ENCODE measurements at regions not wholly inside any gene's neighbourhood (a gene's known extent, or its start where the extent isn't known, plus 50 kb on each side); places are given as distances from the start of the nearest gene placed in this dataset.

DNA sequence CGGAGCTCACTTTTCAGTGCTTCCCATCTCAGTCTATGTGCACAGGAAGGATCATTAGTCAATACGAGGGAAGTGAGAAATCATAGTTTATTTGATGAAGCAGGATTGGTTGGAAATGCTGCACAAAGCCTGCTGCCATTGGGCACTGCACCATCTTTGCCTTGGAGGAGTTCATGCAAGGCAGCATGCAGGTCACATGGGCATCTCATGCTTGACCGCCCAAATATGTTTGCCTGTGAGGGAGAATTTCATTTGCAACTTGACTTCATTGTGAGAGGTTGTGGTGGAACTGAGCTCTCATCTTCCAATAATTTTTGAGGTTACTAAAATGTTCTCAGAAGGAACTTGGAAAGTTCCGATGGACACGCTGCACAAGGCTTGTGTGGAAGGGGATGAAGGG is 83.9 kb upstream of the SYNDIG1 start:
- ChIA-PET POLR2A (no interaction called here), CTCF (no interaction called here)
- H3K4me1 Mint-ChIP-seq: peaks cover 12% of the 10 kb centered on the region
- H3K4me3 Mint-ChIP-seq: no peak overlapping the region
- ATAC-seq (ENCODE audit: low read depth) (no peak), DNase-seq (no peak)
- peaks cover 4% of the 10 kb centered on the region for H3K27me3 Mint-ChIP-seq
- TF ChIP-seq, protein P1, sequence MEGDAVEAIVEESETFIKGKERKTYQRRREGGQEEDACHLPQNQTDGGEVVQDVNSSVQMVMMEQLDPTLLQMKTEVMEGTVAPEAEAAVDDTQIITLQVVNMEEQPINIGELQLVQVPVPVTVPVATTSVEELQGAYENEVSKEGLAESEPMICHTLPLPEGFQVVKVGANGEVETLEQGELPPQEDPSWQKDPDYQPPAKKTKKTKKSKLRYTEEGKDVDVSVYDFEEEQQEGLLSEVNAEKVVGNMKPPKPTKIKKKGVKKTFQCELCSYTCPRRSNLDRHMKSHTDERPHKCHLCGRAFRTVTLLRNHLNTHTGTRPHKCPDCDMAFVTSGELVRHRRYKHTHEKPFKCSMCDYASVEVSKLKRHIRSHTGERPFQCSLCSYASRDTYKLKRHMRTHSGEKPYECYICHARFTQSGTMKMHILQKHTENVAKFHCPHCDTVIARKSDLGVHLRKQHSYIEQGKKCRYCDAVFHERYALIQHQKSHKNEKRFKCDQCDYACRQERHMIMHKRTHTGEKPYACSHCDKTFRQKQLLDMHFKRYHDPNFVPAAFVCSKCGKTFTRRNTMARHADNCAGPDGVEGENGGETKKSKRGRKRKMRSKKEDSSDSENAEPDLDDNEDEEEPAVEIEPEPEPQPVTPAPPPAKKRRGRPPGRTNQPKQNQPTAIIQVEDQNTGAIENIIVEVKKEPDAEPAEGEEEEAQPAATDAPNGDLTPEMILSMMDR (IDR thresholded peaks at IDR 0.05): no peak
- intact Hi-C loops (cut with micrococcal nuclease): no loop called here
- no peaks in the 10 kb centered on the region for H3K36me3 Mint-ChIP-seq (ENCODE audit: low read depth)
- no peaks in the 10 kb centered on the region for H3K9me3 Mint-ChIP-seq
- no peak overlapping the region for H3K27ac Mint-ChIP-seq

DNA sequence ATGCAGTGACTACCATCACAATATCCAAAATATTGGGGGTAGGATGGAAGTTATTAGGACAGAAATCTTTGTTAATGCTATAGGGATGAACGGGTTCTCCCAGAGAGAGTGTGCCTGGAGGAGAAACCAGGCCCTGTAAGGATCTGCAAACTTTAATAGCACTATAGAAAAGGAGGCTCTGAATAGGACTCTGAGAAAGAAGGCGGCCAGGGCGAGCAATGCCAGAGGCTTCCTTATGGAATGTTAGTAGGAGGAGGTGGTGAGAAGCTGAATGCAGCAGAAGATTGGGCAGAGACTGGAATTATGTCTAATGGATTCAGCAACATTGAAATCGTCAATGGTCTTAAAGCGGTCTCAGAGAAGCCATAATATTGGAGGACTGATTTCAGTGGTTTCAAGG is 84.6 kb upstream of the SYNDIG1 start:
- ATAC-seq (ENCODE audit: low read depth) (no peak), DNase-seq (no peak)
- intact Hi-C loops (cut with micrococcal nuclease): no loop called here
- Mint-ChIP-seq H3K27me3 (peaks cover 4% of the 10 kb centered on the region), H3K27ac (no peak overlapping the region), H3K4me1 (peaks cover 9% of the 10 kb centered on the region), H3K36me3 (ENCODE audit: low read depth) (no peaks in the 10 kb centered on the region), H3K9me3 (no peaks in the 10 kb centered on the region), H3K4me3 (no peak overlapping the region)
- POLR2A ChIA-PET: no interaction called here
- CTCF ChIA-PET: no interaction called here
- TF ChIP-seq, protein P1 (IDR thresholded peaks at IDR 0.05): no peak

DNA sequence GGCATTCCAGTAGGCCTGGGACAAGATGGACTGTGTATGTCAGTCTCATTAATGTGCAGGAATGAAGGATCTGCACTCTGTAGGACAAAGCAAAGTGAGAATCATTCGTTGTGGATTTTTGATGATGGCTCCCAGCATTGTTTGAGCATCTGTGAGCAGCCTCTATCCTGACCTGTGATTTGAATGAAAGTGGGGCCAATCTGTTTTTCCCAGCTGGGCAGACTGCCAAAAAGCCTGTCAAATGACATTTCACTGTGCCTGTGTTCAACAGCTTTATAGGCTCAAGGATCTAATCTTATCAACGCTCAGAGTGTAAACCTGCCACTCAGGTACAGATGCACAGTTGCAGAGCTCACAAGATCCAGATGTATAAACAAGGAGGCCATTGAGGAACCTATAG is 86.7 kb upstream of the SYNDIG1 start:
- ChIA-PET POLR2A (no interaction called here), CTCF (no interaction called here)
- no peak for ATAC-seq (ENCODE audit: low read depth)
- no peak overlapping the region for H3K27ac Mint-ChIP-seq
- no peak for DNase-seq
- H3K4me1 Mint-ChIP-seq: no peaks in the 10 kb centered on the region
- H3K27me3 Mint-ChIP-seq: peaks cover 4% of the 10 kb centered on the region
- H3K4me3 Mint-ChIP-seq: no peak overlapping the region
- no peaks in the 10 kb centered on the region for H3K9me3 Mint-ChIP-seq
- H3K36me3 Mint-ChIP-seq (ENCODE audit: low read depth): no peaks in the 10 kb centered on the region
- TF ChIP-seq, protein P1 (IDR thresholded peaks at IDR 0.05): no peak
- intact Hi-C loops (cut with micrococcal nuclease): no loop called here

DNA sequence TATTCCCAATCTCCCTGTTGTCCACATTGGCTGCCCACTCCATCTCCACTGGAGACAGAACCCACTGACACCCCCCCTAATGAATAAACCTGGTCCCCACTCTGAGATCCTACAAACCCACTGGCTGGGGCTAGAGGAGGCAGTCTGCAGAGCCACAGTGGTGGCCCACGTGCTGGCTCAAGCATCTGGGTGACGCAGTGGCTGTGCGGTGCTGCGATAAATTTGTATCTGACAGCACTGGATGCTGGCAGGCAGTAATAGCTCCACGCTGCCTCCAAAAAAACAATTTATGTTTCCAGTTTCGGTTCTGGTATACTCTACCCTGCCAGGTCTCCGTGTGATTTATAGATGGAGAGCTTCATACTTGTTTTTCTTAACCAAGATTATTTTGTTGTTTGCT is 87.1 kb upstream of the SYNDIG1 start:
- Mint-ChIP-seq H3K27me3 (peaks cover 4% of the 10 kb centered on the region), H3K9me3 (no peaks in the 10 kb centered on the region), H3K4me3 (no peak overlapping the region), H3K27ac (no peak overlapping the region), H3K4me1 (no peaks in the 10 kb centered on the region), H3K36me3 (ENCODE audit: low read depth) (no peaks in the 10 kb centered on the region)
- POLR2A ChIA-PET: no interaction called here
- intact Hi-C loops (cut with micrococcal nuclease): no loop called here
- TF ChIP-seq, protein P1 (IDR thresholded peaks at IDR 0.05): no peak
- CTCF ChIA-PET: no interaction called here
- DNase-seq (no peak), ATAC-seq (ENCODE audit: low read depth) (no peak)

DNA sequence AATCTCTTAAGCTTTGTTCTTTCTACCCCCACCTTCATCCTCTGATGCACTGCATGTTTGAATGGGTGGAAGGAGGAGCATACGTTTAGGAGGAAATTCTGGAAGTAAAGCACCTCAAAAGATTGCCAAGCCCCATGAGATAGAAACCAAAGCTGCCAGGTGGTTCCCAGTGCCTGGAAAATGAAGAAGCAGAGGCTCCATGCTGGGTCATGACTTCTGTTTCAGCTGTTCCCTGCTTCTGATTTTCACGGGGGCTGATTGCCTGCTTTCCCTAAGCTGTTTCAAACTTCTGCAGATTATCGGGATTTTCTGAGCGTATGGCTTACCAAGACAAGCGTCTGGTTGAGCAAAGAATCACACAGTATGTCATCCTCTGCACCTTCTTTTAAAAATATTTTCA is 87.5 kb upstream of the SYNDIG1 start:
- no peak for DNase-seq
- H3K4me3 Mint-ChIP-seq: no peak overlapping the region
- H3K4me1 Mint-ChIP-seq: no peaks in the 10 kb centered on the region
- ChIA-PET CTCF (no interaction called here), POLR2A (no interaction called here)
- intact Hi-C loops (cut with micrococcal nuclease): no loop called here
- H3K27me3 Mint-ChIP-seq: peaks cover 4% of the 10 kb centered on the region
- no peak for ATAC-seq (ENCODE audit: low read depth)
- H3K9me3 Mint-ChIP-seq: no peaks in the 10 kb centered on the region
- H3K27ac Mint-ChIP-seq: no peak overlapping the region
- TF ChIP-seq, protein P1 (IDR thresholded peaks at IDR 0.05): no peak
- H3K36me3 Mint-ChIP-seq (ENCODE audit: low read depth): no peaks in the 10 kb centered on the region
